HS-5 (cell line): ENCODE measurements at regions not wholly inside any gene's neighbourhood (a gene's known extent, or its start where the extent isn't known, plus 50 kb on each side); places are given as distances from the start of the nearest gene placed in this dataset.
A peak's percentile ranks its signal among the peaks of the same experiment; 100 is the strongest.

Source experiments
- DNase-seq: peaks from one replicate; pipeline ENCODE4 v3.0.0-alpha.2; 2012; ENCODE audit warnings: low read depth

DNA sequence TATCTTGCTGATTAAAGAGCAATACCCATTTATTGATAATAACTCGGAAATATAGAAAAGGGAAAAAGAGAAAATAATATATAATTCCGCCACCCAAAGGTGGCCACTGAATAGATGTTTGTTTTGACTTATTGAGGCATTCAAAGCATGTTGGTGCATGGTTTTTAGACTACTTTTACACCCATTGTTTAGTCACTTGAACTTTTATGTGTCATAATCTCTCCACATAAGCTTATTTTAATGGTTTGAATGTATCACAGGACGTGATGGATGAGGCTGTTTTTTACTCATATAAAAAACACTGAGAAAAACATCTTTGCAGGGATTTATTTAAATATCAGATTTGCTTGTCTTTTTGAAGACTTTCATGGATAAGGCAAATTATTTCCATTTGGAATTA is 120.4 kb downstream of the ACKR3 start:
- no peak for DNase-seq

DNA sequence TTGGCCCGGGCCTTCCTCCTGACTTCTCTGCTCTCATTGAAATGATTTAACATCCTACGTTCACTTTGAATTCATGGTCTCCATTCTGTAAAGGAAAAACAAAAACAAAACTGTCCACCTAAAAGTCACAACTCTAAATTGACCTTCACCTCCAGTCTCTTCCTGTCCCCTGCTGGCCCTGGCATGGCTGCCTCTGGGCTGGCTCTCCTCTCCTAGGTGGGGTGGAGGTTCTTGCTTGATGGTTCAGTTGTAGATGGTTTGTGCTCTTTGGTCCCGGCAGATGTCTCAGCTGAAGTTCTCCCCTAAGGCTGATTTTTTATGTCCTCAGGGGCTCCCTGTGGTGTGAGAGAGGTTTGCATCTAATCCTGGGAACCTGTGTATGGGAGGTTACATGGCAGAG is 121.1 kb downstream of the ACKR3 start:
- no peak for DNase-seq

DNA sequence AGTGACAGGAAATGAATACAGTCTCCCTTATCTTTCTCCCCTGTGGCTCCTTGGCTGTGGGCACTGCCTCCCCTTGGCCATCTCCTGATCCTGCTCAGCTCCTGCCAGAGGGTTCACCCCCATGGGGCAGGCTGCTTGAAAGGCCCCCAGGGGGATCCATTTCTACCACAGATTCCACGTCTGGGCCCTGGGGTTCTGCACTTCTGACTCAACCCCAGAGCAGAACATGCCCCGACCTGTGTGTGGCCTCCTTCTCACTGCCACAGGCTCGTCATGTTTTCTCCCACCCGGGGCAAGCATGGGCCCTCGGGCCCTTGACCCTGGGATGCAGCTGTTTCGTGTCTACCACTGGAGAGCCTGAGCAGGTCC is 122.2 kb downstream of the ACKR3 start:
- no peak for DNase-seq

DNA sequence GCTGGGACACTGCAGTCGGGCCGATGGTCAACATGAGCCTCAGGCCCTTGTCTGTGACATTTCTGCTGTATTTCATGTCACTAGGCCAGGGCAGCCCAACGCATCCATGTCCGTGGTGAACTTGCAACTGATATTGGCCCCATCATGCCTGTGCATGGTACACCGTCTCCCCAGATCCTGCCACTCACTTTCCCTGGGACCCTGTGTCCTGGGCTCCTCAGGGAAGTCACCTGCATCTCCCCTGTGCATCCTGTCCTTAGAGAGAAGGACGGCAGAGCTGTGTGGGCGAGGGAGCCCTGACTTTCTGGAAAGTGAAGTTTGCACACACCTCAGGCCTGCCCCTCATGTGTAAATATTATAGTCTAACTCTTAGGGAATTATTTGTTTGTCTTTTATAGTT is 123.3 kb downstream of the ACKR3 start:
- no peak for DNase-seq

- no peak for DNase-seq
Measured at GRCh38 chr2:236693531-236693930, 123.9 kb downstream of the ACKR3 start.

DNA sequence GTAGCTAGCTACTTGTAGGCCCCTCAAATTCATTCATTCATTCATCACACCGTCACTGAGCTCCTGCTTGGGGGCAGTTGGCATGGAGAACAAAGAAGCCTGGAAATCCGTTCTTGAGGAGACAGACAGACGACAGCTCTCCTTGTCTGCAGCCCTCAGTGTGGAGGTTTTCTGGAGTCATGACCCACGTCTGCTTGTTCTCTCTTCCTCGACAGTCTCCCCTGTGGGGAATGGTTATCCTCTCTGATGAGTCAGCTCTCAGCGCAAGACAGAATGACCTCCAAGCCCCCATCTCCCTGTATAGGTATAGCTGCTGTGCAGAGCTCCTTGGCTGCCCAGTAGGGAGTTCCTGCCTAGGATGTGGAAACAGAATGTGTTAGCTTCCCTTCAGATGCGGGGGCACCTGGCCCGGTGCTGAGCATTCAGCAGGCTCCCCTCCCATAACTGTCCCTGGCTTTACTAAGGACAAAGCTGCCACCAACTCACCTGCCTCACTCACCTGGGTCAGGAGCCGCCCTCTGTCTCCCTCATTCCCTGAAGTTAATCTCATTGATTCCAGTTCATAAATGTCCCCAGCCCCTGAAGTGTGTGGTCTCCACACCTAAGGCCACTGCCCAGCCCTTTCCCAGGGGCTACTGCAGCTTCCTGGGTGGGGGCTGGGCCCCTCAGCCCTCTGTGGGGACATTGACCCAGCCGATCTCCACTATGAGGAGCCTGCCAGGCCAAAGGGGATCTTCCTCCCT is 124.7 kb downstream of the ACKR3 start:
- no peak for DNase-seq

GRCh38 chr2:236696834-236697233 is 127.2 kb downstream of the ACKR3 start:
- DNase-seq = no peak

- no peak for DNase-seq
Measured at GRCh38 chr2:236698016-236698627, 128.5 kb downstream of the ACKR3 start.

GRCh38 chr2:236700703-236701102 is 131.1 kb downstream of the ACKR3 start:
- DNase-seq = no peak

GRCh38 chr2:236702657-236703372 is 133.2 kb downstream of the ACKR3 start:
- DNase-seq = no peak

DNA sequence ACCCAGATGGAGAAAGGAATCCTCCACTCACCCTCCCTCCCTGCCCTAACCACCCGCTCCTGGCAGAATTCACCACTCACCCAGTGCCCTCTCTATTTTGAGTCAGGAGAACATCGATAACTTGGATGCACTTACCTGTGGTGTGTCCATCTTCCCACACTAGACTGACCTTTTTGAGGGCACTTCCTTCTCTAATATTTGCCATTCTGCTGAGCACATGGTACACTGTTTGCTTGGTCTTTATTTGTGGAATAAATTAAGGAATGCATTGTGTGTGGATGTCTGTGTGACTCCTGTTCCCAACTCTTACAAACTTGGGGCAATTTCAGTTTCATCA is 133.7 kb downstream of the ACKR3 start:
- DNase-seq = no peak

DNA sequence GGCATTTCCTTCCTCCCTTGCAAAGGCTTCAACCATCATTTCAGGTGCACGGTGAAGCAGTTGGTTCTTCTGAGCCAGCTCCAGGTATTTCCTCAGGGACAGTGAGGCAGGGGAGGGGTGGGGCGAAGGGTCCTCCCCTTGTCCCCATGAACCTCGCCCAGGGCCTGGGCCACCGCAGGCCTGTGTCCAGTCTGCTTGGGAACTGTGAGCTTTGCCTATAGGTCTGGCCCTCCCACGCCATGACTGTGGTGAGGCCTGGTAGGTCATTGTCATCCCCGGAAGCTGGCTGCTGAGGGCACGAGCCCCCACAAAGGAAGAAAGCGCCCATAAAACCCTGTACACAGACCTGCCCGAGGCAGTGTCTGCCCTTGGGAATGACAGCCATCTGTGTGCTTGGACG is 134.3 kb downstream of the ACKR3 start:
- no peak for DNase-seq

DNA sequence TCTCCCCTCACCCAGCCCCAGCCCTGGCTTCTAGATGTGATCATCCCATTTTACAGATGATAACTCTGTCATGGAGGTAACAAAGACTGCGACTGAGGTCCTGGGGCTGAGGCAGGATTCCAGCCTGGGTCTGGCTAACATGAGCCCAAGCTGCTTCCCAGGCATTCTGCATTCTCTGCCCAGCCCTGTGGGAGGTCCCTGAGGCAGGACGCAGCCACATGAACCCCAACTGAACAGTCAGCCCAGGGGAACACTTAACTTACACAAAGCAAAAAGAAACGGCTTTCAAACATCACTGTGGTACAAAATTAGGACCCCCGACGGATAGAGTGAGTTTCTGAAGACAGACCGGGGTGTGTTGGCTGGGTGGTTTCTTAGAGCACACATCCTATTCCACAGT is 135.3 kb downstream of the ACKR3 start:
- DNase-seq = no peak

DNA sequence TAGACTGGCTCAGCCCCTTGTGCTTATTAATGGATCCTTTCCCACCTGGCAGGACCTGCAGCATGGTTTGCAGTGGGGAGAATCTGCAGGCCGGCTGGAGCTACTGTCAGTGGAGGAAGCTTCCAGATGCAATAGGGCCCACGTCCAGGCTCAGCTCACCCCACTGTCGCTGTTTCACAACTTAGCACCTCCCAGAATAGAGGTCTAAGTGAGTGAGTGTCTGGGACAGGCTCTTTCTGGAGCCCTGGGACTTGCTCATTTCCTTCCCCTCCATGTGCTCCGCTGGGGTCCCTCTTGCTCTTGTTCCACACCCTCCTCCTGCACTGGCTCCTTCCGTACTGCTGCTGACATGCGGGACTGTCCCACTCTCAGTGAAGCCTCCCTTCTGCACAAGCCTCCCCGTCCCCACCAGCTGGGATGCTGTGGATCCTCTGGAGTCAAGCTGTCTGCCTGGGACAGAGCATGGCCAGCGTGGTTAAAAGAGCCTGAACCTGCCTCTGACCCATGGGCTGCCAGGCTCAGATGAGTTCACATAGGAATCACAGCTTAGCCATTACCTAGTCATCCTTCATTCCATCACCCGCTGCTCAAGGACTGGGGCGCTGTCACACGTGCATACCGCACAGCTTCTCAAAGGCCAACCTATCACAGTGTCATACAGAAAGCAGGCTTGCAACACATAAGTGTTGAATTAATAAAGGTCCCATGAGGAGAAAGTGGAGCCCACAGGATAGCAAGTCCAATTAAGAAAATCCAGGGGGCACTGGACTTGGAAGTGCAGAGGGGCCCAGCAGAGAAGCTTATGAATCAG is 135.9 kb downstream of the ACKR3 start:
- no peak for DNase-seq

- DNase-seq = no peak
Measured at GRCh38 chr2:236706288-236706687, 136.7 kb downstream of the ACKR3 start.

- DNase-seq = no peak
Measured at GRCh38 chr2:236706803-236707202, 137.2 kb downstream of the ACKR3 start.

GRCh38 chr2:236711440-236711839 is 141.8 kb downstream of the ACKR3 start:
- peak; percentile 38 for DNase-seq

- no peak for DNase-seq
Measured at GRCh38 chr2:236712304-236712703, 142.7 kb downstream of the ACKR3 start.

GRCh38 chr2:236712961-236713673 is 143.5 kb downstream of the ACKR3 start:
- no peak for DNase-seq

DNA sequence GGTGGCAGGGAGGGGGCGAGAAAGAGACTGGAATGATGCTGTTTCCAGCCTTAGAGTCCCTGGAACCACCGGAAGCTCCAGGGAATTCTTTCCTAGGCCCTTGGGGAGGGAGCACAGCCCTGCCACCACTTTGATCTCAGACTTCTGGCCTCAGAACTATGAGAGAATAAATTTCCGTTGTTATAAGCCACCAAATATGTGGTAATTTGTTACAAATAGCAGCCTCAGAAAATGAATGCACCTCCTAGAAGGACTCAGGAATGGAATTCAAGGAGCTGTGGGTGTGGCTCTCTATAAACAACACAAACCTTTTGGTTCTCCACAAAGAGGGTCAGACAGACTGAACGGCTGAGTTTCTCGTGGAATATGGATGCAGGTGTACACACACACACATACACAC is 144.5 kb downstream of the ACKR3 start:
- no peak for DNase-seq

- no peak for DNase-seq
Measured at GRCh38 chr2:236715077-236715476, 145.5 kb downstream of the ACKR3 start.

DNA sequence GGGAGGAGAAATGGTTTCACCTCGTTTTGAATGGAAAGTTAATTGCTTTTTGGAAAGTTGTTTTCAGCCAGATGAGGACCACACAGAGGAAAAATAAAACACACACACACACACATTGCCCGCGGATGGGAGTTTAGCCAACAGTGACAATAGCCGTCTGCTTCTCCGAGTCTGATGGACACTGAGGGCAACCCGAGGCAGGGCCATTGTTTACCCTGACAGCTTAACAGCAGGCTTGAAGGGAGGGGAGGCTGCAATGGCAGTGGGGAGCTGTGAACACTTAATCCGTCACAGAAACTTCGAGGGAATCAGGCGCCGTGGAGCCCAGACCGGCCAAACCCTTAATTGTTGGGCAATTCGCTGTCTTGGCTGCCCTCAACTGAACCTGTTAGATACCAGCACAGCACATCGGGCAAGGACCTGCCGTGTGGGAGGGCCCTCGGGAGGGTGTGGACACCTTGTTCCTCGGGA is 145.9 kb downstream of the ACKR3 start:
- DNase-seq = no peak
